Natural killer cell treated with Interleukin-12 subunit alpha and Interleukin-12 subunit beta and Interleukin-15 and Interleukin-18, amount 100 ng/mL, for 72 hours (primary cell): ENCODE measurements at regions not wholly inside any gene's neighbourhood (a gene's known extent, or its start where the extent isn't known, plus 50 kb on each side); places are given as distances from the start of the nearest gene placed in this dataset.

ENCODE experiments used
- ATAC-seq, 2 donors: fragments of 150-1000 bp; cut with Tn5 transposase in 1 of 2; sonication (Bioruptor Pico), chemical (Tn5 transposase) in 1 of 2; 2 replicates each; pipeline ENCODE4 v1.10.0; 2021
- DNase-seq: peaks from one replicate; pipeline ENCODE4 v3.0.0; 2022; ENCODE audit warnings: low spot score
- H3K27ac Mint-ChIP-seq, 2 donors: 1 replicate in 1 of 2; 2 replicates in 1 of 2; pipeline ENCODE4 v1.8.0; 2022; ENCODE audit warnings: mixed read lengths in 2 of 2, mild to moderate bottlenecking in 1 of 2, moderate library complexity in 1 of 2
- H3K27me3 Mint-ChIP-seq, 2 donors: 1 replicate in 1 of 2; 2 replicates in 1 of 2; pipeline ENCODE4 v1.8.0; 2022; ENCODE audit warnings: mixed read lengths in 2 of 2
- H3K36me3 Mint-ChIP-seq: one replicate; pipeline ENCODE4 v1.8.0; 2022; ENCODE audit warnings: mixed read lengths
- H3K4me1 Mint-ChIP-seq, 2 donors: 1 replicate in 1 of 2; 2 replicates in 1 of 2; pipeline ENCODE4 v1.8.0; 2022; ENCODE audit warnings: low read depth in 2 of 2, mixed read lengths in 2 of 2, mild to moderate bottlenecking in 1 of 2
- H3K4me3 Mint-ChIP-seq: one replicate; pipeline ENCODE4 v1.8.0; 2022; ENCODE audit warnings: mixed read lengths
- H3K9me3 Mint-ChIP-seq: 2 replicates; pipeline ENCODE4 v1.8.0; 2022; ENCODE audit warnings: mixed read lengths

GRCh38 chr3:151976211-151977050 lies 103.0 kb downstream of the SUCNR1 start:
- peaks cover 0 to 5% of the 10 kb centered on the region in 2 donors for H3K27me3 Mint-ChIP-seq
- no peak for ATAC-seq
- H3K4me3 Mint-ChIP-seq, result no peak overlapping the region
- DNase-seq, result no peak
- H3K27ac Mint-ChIP-seq, result no peak overlapping the region
- no peaks in the 10 kb centered on the region for H3K36me3 Mint-ChIP-seq
- no peaks in the 10 kb centered on the region for H3K4me1 Mint-ChIP-seq
- peaks cover 3% of the 10 kb centered on the region for H3K9me3 Mint-ChIP-seq

DNA sequence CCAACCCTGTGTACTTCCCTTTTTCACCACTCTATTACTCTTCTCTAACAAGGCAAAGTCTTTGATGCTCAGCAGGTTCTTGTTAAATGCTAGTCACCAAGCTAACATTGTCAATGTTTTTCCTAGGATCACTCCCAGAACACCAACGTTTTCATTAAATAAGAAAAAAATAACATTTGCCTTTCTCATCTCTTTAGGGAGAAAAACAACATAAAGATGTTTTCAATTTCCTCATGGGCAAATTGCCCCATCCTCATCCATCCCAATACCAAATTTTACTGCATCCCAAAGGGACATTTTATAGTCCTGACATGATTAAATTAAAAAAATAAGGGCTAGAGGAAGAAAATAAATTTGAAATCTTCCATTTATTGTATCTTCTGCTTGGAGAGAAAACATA lies 106.5 kb downstream of the SUCNR1 start:
- ATAC-seq (no peak), DNase-seq (no peak)
- Mint-ChIP-seq H3K4me1 (no peaks in the 10 kb centered on the region), H3K27me3 (peaks cover 0 to 5% of the 10 kb centered on the region in 2 donors), H3K36me3 (no peaks in the 10 kb centered on the region), H3K27ac (no peak overlapping the region), H3K9me3 (peaks cover 3% of the 10 kb centered on the region), H3K4me3 (no peak overlapping the region)

DNA sequence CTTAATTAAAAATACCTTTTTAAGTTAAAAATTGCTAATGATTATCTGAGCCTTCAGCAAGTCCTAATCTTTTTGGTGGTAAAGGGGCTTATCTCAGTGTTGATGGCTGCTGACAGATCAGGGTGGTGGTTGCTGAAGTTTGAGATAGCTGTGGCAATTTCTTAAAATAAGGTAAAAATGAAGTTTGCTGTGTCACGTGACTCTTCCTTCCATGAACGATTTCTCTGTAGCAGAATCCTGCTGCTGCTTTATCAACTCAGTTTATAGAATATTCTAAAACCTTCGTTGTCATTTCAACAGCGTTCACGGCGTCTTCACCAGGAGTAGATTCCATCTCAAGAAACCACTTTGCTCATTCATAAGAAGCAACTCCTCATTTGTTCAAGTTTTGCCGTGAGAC lies 110.1 kb downstream of the SUCNR1 start:
- H3K9me3 Mint-ChIP-seq, result no peaks in the 10 kb centered on the region
- peaks cover 5 to 7% of the 10 kb centered on the region in 2 donors for H3K27me3 Mint-ChIP-seq
- ATAC-seq (no peak), DNase-seq (no peak)
- H3K4me1 Mint-ChIP-seq, result no peaks in the 10 kb centered on the region
- H3K36me3 Mint-ChIP-seq, result no peaks in the 10 kb centered on the region
- H3K4me3 Mint-ChIP-seq, result no peak overlapping the region
- H3K27ac Mint-ChIP-seq, result no peak overlapping the region

GRCh38 chr3:151985787-151986430 lies 112.5 kb downstream of the SUCNR1 start:
- no peaks in the 10 kb centered on the region for H3K4me1 Mint-ChIP-seq
- H3K9me3 Mint-ChIP-seq, result no peaks in the 10 kb centered on the region
- H3K36me3 Mint-ChIP-seq, result no peaks in the 10 kb centered on the region
- no peak overlapping the region for H3K4me3 Mint-ChIP-seq
- DNase-seq (no peak), ATAC-seq (no peak)
- H3K27ac Mint-ChIP-seq, result no peak overlapping the region
- H3K27me3 Mint-ChIP-seq, result peaks cover 0 to 13% of the 10 kb centered on the region in 2 donors

DNA sequence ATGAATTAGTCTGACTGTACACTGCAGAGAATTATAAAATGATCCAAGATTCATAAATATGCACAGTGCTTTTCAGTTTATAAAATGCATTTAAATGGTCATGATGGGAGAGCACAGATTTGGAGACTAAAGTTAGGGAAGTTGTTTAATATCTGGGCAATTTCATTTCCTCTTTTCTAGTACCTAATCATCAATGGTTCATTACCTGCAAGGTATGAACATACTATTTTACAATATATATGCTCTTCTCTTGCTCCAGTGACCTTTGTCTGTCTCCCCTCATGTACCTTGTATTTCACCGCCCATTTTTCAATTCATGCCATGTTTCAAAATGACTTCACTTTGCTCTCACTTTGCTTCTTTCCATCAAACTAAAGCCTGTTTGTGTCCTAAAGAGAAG lies 114.5 kb downstream of the SUCNR1 start:
- H3K9me3 Mint-ChIP-seq, result no peaks in the 10 kb centered on the region
- no peaks in the 10 kb centered on the region for H3K4me1 Mint-ChIP-seq

DNA sequence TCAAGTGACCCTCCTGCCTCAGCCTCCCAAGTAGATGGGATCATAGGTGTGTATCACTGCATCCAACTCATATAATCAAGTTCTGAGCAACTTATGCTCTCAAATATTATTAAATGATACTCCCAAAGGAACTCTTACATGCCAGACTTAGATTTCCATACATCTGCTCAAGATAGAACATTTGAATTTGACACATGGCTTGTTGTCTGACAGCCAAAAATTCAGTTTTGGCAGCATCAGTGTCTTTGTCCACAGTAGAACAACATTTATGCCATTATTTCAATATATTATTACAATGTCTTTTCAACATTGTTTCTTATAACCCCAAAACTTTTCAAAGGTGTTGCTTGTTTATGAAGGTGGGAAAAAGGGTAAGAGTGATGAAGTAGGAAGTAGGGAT lies 116.2 kb downstream of the SUCNR1 start:
- no peaks in the 10 kb centered on the region for H3K4me1 Mint-ChIP-seq
- H3K36me3 Mint-ChIP-seq, result no peaks in the 10 kb centered on the region
- H3K27me3 Mint-ChIP-seq, result peaks cover 10 to 16% of the 10 kb centered on the region in 2 donors
- H3K9me3 Mint-ChIP-seq, result no peaks in the 10 kb centered on the region
- no peak overlapping the region for H3K4me3 Mint-ChIP-seq
- no peak for ATAC-seq
- no peak for DNase-seq
- no peak overlapping the region for H3K27ac Mint-ChIP-seq

More for the DNA sequence above, 114.5 kb downstream of the SUCNR1 start:
- no peak for DNase-seq
- Mint-ChIP-seq H3K27ac (no peak overlapping the region), H3K4me3 (no peak overlapping the region), H3K36me3 (no peaks in the 10 kb centered on the region), H3K27me3 (peaks cover 6 to 16% of the 10 kb centered on the region in 2 donors)
- no peak for ATAC-seq

DNA sequence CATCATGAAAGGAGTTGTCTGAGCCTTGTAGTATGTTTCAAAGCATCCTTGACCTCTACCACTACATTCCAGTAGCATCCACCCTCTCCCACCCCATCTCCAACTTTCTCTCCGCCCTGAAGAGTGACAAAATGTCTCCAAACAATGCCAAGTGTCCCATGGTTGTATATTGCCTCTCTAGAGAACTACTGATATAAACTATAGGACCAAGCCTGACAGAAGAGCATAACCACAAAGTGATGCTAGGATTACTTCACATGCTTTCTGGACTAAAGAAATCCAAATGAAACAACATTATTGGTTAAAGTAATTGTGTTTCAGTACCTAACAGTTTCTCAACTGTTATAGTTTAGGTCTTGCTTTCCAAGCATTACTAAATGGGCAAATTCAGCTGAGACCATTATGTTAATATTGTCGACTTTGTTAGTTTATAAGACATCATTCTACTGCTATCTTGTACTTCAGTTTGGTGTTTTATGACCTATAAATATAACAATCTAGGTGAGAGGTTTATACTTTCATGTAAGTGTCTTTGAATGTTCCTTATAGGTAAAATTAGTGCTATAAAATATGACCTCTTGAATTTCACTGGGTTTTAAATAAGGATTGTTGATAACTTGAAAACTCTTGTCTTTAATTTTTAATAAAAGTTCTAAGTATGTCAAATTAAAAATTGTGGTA lies 117.4 kb downstream of the SUCNR1 start:
- peaks cover 10 to 16% of the 10 kb centered on the region in 2 donors for H3K27me3 Mint-ChIP-seq
- H3K36me3 Mint-ChIP-seq, result no peaks in the 10 kb centered on the region
- no peak overlapping the region for H3K4me3 Mint-ChIP-seq
- no peaks in the 10 kb centered on the region for H3K9me3 Mint-ChIP-seq
- ATAC-seq (no peak), DNase-seq (no peak)
- H3K4me1 Mint-ChIP-seq, result no peaks in the 10 kb centered on the region
- H3K27ac Mint-ChIP-seq, result no peak overlapping the region

DNA sequence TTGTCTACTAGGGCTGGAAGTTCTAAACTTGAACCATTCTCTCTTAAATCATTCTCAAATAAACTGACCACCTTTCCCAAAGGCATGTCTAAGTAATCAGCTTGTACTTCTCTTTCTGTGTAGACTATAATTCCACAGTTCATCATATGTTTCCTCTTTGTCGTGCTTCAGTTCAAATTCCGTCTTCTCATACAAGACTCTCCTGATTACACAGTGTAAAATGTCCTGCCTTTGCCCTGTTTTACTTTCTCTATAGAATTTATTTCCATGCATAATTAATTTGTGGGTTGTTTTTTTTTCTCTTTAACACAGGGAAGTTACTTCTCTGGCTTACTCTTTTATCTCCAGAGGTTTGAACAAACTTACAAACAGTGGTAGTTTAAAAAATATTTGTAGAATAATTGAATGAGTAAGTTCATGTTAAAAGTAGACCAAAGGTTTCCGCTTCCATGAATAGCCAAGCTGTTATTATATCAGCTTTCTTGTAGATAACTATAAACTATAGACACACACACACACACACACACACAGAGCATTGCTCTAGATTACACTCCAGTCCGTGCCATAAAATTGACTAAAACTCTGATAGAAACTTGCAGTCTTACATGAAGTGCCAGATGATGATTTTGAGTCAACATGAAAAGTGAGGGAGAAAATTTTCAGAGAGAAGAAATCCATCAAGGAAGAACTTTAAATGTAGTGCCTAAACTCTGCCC lies 119.0 kb downstream of the SUCNR1 start:
- H3K36me3 Mint-ChIP-seq, result no peaks in the 10 kb centered on the region

GRCh38 chr3:151995091-151995490 lies 121.6 kb downstream of the SUCNR1 start:
- ATAC-seq (no peak), DNase-seq (no peak)
- Mint-ChIP-seq H3K4me3 (no peak overlapping the region), H3K27ac (no peak overlapping the region), H3K9me3 (no peaks in the 10 kb centered on the region), H3K4me1 (no peaks in the 10 kb centered on the region), H3K27me3 (peaks cover 3 to 17% of the 10 kb centered on the region in 2 donors), H3K36me3 (no peaks in the 10 kb centered on the region)

More for the DNA sequence above, 119.0 kb downstream of the SUCNR1 start:
- no peak for DNase-seq
- H3K4me1 Mint-ChIP-seq, result no peaks in the 10 kb centered on the region
- no peak for ATAC-seq
- H3K27ac Mint-ChIP-seq, result no peak overlapping the region
- no peak overlapping the region for H3K4me3 Mint-ChIP-seq
- peaks cover 13 to 17% of the 10 kb centered on the region in 2 donors for H3K27me3 Mint-ChIP-seq
- no peaks in the 10 kb centered on the region for H3K9me3 Mint-ChIP-seq

GRCh38 chr3:151998744-151999143 lies 125.3 kb downstream of the SUCNR1 start:
- Mint-ChIP-seq H3K36me3 (no peaks in the 10 kb centered on the region), H3K9me3 (no peaks in the 10 kb centered on the region), H3K4me1 (no peaks in the 10 kb centered on the region), H3K4me3 (no peak overlapping the region), H3K27ac (no peak overlapping the region), H3K27me3 (peaks cover 2 to 7% of the 10 kb centered on the region in 2 donors)
- no peak for DNase-seq
- ATAC-seq, result no peak

GRCh38 chr3:151999936-152000335 lies 126.5 kb downstream of the SUCNR1 start:
- H3K4me1 Mint-ChIP-seq, result no peaks in the 10 kb centered on the region
- peaks cover 5 to 7% of the 10 kb centered on the region in 2 donors for H3K27me3 Mint-ChIP-seq
- no peak for DNase-seq
- H3K27ac Mint-ChIP-seq, result no peak overlapping the region
- no peaks in the 10 kb centered on the region for H3K9me3 Mint-ChIP-seq
- H3K36me3 Mint-ChIP-seq, result no peaks in the 10 kb centered on the region
- no peak overlapping the region for H3K4me3 Mint-ChIP-seq
- ATAC-seq, result no peak

DNA sequence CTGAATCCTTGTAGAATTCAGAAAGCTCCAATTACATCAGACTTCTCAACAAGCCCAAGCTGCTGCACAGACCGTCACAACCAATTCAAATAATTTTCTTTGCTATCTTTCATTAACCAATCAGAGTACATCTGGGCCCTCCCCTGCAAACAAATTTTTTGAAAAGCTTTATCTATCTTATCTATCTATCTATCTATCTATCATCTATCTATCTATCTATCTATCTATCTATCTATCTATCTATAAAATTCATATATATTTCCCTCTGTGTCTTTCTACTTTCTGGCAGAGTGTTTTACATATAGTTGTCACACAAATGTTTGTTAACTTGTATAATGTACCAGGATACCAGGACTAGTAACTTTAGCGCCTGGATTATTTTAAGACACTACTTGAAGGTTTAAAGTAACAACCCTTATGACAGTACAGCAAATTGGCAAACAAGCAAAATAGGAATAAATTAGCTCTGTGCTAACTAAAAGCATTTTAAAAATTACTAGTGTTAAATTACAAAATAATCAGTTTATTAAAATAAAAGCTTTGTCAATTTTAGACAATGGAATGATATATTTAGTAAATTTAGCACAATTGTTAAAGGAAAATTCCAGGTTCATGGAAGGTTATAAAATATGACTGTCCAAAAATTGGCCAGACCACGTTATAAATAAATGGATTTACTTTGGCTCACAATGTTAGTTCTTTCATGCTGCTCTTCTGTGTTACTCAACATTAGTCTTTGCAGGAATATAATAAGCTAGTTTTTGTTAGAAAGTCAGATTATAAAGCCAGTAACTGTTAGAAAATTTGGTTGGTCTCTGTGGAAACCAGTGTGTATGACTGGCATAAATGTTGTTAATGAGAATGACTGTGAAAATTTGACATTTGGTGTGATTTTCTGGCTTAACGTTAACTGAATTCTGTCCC lies 138.6 kb downstream of the SUCNR1 start:
- H3K9me3 Mint-ChIP-seq, result no peaks in the 10 kb centered on the region
- ATAC-seq (no peak), DNase-seq (no peak)
- H3K27ac Mint-ChIP-seq, result no peak overlapping the region
- no peaks in the 10 kb centered on the region for H3K36me3 Mint-ChIP-seq
- H3K4me1 Mint-ChIP-seq, result no peaks in the 10 kb centered on the region
- no peak overlapping the region for H3K4me3 Mint-ChIP-seq
- peaks cover 0 to 21% of the 10 kb centered on the region in 2 donors for H3K27me3 Mint-ChIP-seq

GRCh38 chr3:152019508-152019907 lies 146.1 kb downstream of the SUCNR1 start:
- peaks cover 5 to 6% of the 10 kb centered on the region in 2 donors for H3K27me3 Mint-ChIP-seq
- no peak for DNase-seq
- H3K4me1 Mint-ChIP-seq, result no peaks in the 10 kb centered on the region
- H3K27ac Mint-ChIP-seq, result no peak overlapping the region
- ATAC-seq, result no peak
- no peaks in the 10 kb centered on the region for H3K36me3 Mint-ChIP-seq
- H3K9me3 Mint-ChIP-seq, result no peaks in the 10 kb centered on the region
- H3K4me3 Mint-ChIP-seq, result no peak overlapping the region
